ENCODE measurements at regions not wholly inside any gene's neighbourhood (a gene's known extent, or its start where the extent isn't known, plus 50 kb on each side); places are given as distances from the start of the nearest gene placed in this dataset.

DNA sequence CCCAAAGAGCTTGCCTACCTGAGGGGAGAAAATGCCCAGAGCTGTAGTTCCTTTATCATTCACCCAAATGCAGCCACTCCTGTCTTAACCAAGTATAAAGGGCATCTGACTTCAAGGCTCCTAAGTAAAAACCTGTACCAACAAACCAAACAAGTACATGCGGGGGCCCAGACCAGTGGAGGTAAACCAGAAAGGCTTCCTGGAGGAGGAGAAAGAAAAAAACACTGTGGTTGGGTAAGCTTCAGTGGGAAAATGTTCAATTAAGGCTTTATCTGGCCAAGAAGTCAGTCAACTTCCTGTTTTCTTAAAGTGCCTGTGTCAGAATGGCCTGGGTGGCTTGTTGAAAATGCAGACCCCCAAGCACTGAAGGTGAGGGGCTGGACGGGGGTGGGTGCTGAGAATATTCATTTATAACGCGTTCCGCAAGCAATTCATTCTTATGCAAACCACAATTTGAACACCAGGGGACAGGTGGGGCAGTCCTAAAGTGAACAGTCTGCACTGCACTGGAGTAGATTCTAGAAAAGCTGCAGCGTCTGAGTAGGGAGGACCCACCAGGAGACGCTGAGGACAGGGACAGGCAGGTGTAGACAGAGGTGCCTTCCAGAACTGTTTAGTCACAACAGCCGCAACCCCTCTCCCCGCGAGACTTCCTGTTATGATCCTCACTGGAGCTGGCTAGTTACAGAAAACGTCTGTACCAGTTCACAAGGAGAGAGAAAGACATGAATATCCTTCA is 467.1 kb downstream of the SOX9 start:
- TF ChIP-seq, protein P1, sequence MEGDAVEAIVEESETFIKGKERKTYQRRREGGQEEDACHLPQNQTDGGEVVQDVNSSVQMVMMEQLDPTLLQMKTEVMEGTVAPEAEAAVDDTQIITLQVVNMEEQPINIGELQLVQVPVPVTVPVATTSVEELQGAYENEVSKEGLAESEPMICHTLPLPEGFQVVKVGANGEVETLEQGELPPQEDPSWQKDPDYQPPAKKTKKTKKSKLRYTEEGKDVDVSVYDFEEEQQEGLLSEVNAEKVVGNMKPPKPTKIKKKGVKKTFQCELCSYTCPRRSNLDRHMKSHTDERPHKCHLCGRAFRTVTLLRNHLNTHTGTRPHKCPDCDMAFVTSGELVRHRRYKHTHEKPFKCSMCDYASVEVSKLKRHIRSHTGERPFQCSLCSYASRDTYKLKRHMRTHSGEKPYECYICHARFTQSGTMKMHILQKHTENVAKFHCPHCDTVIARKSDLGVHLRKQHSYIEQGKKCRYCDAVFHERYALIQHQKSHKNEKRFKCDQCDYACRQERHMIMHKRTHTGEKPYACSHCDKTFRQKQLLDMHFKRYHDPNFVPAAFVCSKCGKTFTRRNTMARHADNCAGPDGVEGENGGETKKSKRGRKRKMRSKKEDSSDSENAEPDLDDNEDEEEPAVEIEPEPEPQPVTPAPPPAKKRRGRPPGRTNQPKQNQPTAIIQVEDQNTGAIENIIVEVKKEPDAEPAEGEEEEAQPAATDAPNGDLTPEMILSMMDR (IDR thresholded peaks at IDR 0.05; ENCODE audit: poor library complexity): no peak
- no peak for TF ChIP-seq EZH2 (IDR thresholded peaks at IDR 0.05; ENCODE audit: borderline replicate concordance)
- no peak for TF ChIP-seq EZH2phosphoT487 (IDR thresholded peaks at IDR 0.05; ENCODE audit: low read depth, severe bottlenecking, unreplicated experiment)
